ENCODE measurements at regions not wholly inside any gene's neighbourhood (a gene's known extent, or its start where the extent isn't known, plus 50 kb on each side); places are given as distances from the start of the nearest gene placed in this dataset.

- TF ChIP-seq CTCF (IDR thresholded peaks at IDR 0.05) (no peak), POLR2A (IDR thresholded peaks at IDR 0.05) (no peak), POLR2AphosphoS5 (IDR thresholded peaks at IDR 0.05) (no peak), EP300 (IDR thresholded peaks at IDR 0.05; ENCODE audit: low read depth) (no peak)
Measured at GRCh38 chr3:160157321-160157720, 67.9 kb upstream of the C3orf80 start.

All from transverse colon (tissue), 4 donors.